GM12878 (cell line): ENCODE measurements at regions not wholly inside any gene's neighbourhood (a gene's known extent, or its start where the extent isn't known, plus 50 kb on each side); places are given as distances from the start of the nearest gene placed in this dataset.
"Not testable (repeated sequence)": the region's sequence is repeated elsewhere in the genome, so short reads cannot be mapped to it uniquely, and the experiment has no call there.

Experiments
- EZH2 ChIP-seq: IDR thresholded peaks from 2 replicates; pipeline ENCODE4 v1.6.1; 2012; ENCODE audit warnings: low read depth, mild to moderate bottlenecking, control low read depth, inconsistent platforms, low read length, borderline replicate concordance; ENCODE audit not compliant: control insufficient read depth
- POLR2A ChIP-seq: IDR thresholded peaks from 2 replicates; pipeline ENCODE4 v1.6.1; 2011; ENCODE audit warnings: low read depth, mild to moderate bottlenecking, low read length
- TF ChIP-seq, protein P1 (sequence below), 3 experiments: IDR thresholded peaks in 2 of 3; conservative IDR thresholded peaks in 1 of 3; 2 replicates each; pipeline ENCODE4 v1.5.1; 2011; ENCODE audit warnings: low read depth in 3 of 3, low read length in 3 of 3, mild to moderate bottlenecking in 3 of 3, control low read depth in 2 of 3, moderate library complexity in 2 of 3, inconsistent platforms in 1 of 3, mixed read lengths in 1 of 3; ENCODE audit not compliant: control insufficient read depth in 2 of 3, insufficient read depth in 1 of 3; ENCODE audit errors: extremely low read depth in 1 of 3

DNA sequence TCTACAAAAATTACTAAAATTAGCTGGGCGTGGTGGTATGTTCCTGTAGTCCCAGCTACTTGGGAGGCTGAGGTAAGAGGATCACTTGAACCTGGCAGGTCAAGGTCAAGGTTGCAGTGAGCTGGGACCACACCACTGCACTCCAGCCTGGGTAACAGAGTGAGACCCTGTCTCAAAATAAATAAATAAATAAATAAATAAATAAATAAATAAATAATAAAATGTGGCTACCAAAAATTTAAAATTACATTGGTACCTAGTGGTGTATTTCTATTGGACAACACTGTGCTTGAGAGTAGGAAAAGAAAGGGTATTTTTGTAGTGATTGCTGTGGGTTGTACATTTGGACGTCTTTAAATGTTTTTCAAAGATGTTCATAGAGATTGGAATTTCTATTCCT is 229.7 kb downstream of the STK31 start:
- TF ChIP-seq POLR2A, EZH2: not testable (repeated sequence)
- TF ChIP-seq, protein P1, sequence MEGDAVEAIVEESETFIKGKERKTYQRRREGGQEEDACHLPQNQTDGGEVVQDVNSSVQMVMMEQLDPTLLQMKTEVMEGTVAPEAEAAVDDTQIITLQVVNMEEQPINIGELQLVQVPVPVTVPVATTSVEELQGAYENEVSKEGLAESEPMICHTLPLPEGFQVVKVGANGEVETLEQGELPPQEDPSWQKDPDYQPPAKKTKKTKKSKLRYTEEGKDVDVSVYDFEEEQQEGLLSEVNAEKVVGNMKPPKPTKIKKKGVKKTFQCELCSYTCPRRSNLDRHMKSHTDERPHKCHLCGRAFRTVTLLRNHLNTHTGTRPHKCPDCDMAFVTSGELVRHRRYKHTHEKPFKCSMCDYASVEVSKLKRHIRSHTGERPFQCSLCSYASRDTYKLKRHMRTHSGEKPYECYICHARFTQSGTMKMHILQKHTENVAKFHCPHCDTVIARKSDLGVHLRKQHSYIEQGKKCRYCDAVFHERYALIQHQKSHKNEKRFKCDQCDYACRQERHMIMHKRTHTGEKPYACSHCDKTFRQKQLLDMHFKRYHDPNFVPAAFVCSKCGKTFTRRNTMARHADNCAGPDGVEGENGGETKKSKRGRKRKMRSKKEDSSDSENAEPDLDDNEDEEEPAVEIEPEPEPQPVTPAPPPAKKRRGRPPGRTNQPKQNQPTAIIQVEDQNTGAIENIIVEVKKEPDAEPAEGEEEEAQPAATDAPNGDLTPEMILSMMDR (IDR thresholded peaks at IDR 0.05 in 2 of 3, conservative IDR thresholded peaks at IDR 0.05 in 1 of 3; ENCODE audit: control insufficient read depth in 2 of 3, extremely low read depth in 1 of 3, insufficient read depth in 1 of 3, low read depth in 3 of 3, low read length in 3 of 3) = not testable (repeated sequence)
